Ovary (tissue), 7 donors: ENCODE measurements at regions not wholly inside any gene's neighbourhood (a gene's known extent, or its start where the extent isn't known, plus 50 kb on each side); places are given as distances from the start of the nearest gene placed in this dataset.

Source experiments
- DNase-seq, 5 donors: peaks; one replicate each; pipeline ENCODE4 v3.0.0-alpha.2; 2019 to 2020
- H3K27ac ChIP-seq, 2 donors: fragments of 200-600 bp; one replicate each; pipeline versions ENCODE4 v1.5.1 to v1.8.0; 2019 to 2022
- H3K27me3 ChIP-seq: fragments of 200-600 bp; one replicate; pipeline ENCODE4 v1.8.0; 2022
- H3K36me3 ChIP-seq: fragments of 200-600 bp; sonication (generic); one replicate; pipeline ENCODE4 v1.5.1; 2019
- H3K4me1 ChIP-seq: one replicate; pipeline ENCODE4 v1.8.1; 2013; ENCODE audit warnings: mild to moderate bottlenecking, moderate library complexity; ENCODE audit not compliant: insufficient read depth
- H3K4me3 ChIP-seq: fragments of 200-600 bp; sonication (generic); one replicate; pipeline ENCODE4 v1.5.1; 2017
- H3K9me3 ChIP-seq, 2 donors: fragments of 200-600 bp in 1 of 2; sonication (generic) in 1 of 2; one replicate each; pipeline versions ENCODE4 v1.5.1 to v1.8.1; 2013 to 2019; ENCODE audit warnings: mild to moderate bottlenecking in 1 of 2, moderate library complexity in 1 of 2
- EP300 ChIP-seq: sonication (generic); formaldehyde crosslinking; IDR thresholded peaks from one replicate; pipeline ENCODE4 v1.6.1; 2017; ENCODE audit warnings: antibody characterized with exemption
- POLR2A ChIP-seq: fragments of 450-650 bp; IDR thresholded peaks from one replicate; pipeline ENCODE4 v1.6.1; 2017; ENCODE audit warnings: antibody characterized with exemption, mild to moderate bottlenecking, moderate library complexity
- WGBS, 3 donors: extraction: QIAGEN DNeasy Blood & Tissue Kit in 1 of 3; methylation state at CpG; one replicate each; pipeline versions ENCODE4 v1.1.5 to v1.1.7; 2013 to 2017; 5-methylcytosine and 5-hydroxymethylcytosine counted together
- intact Hi-C, 4 donors: fragments of 100-400 bp; cut with DNase I; formaldehyde crosslinking; loops; one replicate each; pipeline versions ENCODE4 v1.11.0 to v1.15.1; 2022 to 2023
- TF ChIP-seq, protein P1 (sequence below), 3 donors: fragments of 450-650 bp in 2 of 3; fragments of 200-600 bp in 1 of 3; IDR thresholded peaks; one replicate each; pipeline versions ENCODE4 v1.5.1 to v1.8.0; 2016 to 2022; ENCODE audit warnings: antibody characterized with exemption in 3 of 3, mild to moderate bottlenecking in 1 of 3
- donor health status: DM: no; HTN: no; CAD: no; lungs with moderate emphysema.
- donor health status: DM: no; HTN: no; CAD: no.
- donor health status: Bipolar disorder and iron deficiency.
- donor health status: DM: no; HTN: no; CAD: no.
- donor health status: DM: yes; HTN: yes; CAD: no.

DNA sequence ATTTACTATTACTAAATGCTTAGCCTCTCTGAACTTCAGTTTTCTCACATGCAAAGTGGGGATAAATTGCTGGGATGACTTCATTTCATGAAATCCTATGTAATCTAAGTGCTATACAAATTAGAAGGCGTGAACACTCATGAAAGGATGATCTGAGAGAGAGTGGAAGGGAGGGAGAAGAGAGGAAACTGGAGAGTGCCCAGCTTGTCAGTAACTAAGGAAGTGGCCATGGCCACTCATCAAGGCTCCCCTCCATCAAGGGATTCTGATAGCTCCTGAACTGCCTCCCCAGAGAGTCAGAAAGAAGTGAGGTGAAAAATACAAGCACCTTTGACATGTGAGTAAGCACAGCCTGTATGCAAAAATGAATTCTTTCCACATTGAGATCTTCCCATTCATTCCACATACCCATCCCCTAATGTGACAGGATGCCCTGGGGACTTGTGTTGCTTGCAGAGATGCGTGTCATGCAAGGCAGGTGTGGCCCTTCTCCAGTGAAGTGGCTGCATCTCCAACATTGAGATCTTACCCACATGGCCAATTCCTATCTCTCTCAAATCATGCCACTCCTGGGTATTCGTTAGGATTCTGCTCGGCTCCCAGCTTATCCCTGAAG is 76.5 kb upstream of the ITPRID1 start:
- no peak overlapping the region for H3K27ac ChIP-seq
- H3K4me1 ChIP-seq = no peaks in the 10 kb centered on the region
- no peak overlapping the region for H3K4me3 ChIP-seq
- H3K9me3 ChIP-seq = no peaks in the 10 kb centered on the region
- no peak for DNase-seq
- intact Hi-C loops = no loop called here
- WGBS, 3 donors = 77 to 87% (median 77%) methylated on average over 4 of the region's 4 CpGs
- TF ChIP-seq EP300 (no peak), POLR2A (no peak)
- TF ChIP-seq, protein P1, sequence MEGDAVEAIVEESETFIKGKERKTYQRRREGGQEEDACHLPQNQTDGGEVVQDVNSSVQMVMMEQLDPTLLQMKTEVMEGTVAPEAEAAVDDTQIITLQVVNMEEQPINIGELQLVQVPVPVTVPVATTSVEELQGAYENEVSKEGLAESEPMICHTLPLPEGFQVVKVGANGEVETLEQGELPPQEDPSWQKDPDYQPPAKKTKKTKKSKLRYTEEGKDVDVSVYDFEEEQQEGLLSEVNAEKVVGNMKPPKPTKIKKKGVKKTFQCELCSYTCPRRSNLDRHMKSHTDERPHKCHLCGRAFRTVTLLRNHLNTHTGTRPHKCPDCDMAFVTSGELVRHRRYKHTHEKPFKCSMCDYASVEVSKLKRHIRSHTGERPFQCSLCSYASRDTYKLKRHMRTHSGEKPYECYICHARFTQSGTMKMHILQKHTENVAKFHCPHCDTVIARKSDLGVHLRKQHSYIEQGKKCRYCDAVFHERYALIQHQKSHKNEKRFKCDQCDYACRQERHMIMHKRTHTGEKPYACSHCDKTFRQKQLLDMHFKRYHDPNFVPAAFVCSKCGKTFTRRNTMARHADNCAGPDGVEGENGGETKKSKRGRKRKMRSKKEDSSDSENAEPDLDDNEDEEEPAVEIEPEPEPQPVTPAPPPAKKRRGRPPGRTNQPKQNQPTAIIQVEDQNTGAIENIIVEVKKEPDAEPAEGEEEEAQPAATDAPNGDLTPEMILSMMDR (IDR thresholded peaks at IDR 0.05) = no peak
- no peaks in the 10 kb centered on the region for H3K36me3 ChIP-seq
- no peaks in the 10 kb centered on the region for H3K27me3 ChIP-seq

DNA sequence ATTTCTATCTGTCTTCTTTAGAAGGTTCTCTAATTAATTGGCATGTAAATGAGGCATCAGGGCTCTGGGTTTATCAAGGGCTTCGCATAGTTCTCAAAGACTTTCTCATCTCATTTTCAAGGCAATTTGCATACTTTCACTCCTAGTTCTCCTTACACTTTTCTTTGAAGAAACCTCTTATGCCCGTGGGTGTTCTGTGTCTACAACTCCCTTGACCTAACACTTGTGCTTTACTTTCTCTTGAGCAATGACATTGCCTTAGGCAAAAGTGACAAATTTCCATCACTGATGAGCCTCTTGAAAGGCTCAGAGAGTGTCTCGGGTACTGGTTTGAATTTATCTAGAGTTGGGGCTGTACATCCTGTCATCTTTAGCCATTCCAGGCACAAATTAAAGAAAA is 74.7 kb upstream of the ITPRID1 start:
- no peak for DNase-seq
- H3K27ac ChIP-seq = no peak overlapping the region
- H3K4me1 ChIP-seq = no peaks in the 10 kb centered on the region
- intact Hi-C loops = no loop called here
- no peaks in the 10 kb centered on the region for H3K36me3 ChIP-seq
- 53 to 66% (median 62%) methylated on average over 3 of the region's 3 CpGs for WGBS, 3 donors
- TF ChIP-seq POLR2A (no peak), EP300 (no peak)
- TF ChIP-seq, protein P1 (IDR thresholded peaks at IDR 0.05) = no peak
- H3K4me3 ChIP-seq = no peak overlapping the region
- no peaks in the 10 kb centered on the region for H3K27me3 ChIP-seq
- H3K9me3 ChIP-seq = no peaks in the 10 kb centered on the region

DNA sequence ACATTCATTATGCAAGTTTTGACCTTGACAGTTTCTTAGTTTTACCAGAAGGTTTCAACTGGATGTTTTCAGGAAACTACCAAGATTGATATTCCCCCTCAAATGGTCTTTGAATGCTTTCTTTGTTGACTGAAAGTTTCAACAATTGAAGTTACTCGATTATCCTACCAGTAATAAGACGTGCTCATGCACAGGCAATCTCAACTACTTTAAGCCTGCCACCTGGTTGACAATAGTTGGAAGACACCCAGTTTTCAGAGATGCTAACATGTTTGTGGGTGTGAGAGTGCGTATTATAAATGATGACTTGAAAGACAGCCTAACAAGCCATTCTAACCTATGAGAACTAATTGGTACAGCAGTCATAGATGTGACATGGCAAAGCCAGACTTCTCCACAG is 73.4 kb upstream of the ITPRID1 start:
- Histone ChIP-seq H3K27ac (no peak overlapping the region), H3K4me3 (no peak overlapping the region), H3K4me1 (no peaks in the 10 kb centered on the region), H3K27me3 (no peaks in the 10 kb centered on the region), H3K36me3 (no peaks in the 10 kb centered on the region), H3K9me3 (no peaks in the 10 kb centered on the region)
- 62 to 68% (median 68%) methylated on average over 3 of the region's 3 CpGs for WGBS, 3 donors
- intact Hi-C loops = loop anchor here in 1 of 4 donors (10.0 kb wide), 1 partner anchor 746 kb away; no protein-coding TSS in a partner anchor
- no peak for DNase-seq
- TF ChIP-seq POLR2A (no peak), EP300 (no peak)
- TF ChIP-seq, protein P1 (IDR thresholded peaks at IDR 0.05) = no peak

DNA sequence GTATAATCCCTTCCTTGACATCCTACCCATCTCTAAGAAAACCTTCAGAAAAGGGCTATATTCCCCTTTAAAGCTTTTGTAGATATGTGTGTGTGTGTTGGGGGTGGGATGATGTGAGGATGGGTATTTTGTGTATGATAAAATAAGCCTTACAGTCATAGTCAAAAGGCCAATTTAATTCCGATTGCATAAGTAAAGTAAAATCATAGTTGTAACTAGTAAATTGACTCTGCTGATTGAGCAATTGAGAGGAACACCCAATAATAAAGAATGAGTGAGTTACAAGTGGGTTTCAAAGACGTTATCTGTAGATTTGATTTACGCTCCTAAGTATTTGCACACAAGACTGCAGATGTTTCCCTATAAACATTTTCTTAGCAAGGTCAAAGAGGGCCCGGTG is 71.3 kb upstream of the ITPRID1 start:
- intact Hi-C loops = loop anchor here in 1 of 4 donors (10.0 kb wide), 1 partner anchor 748 kb away; no protein-coding TSS in a partner anchor
- WGBS, 3 donors = 22 to 42% (median 22%) methylated on average over 4 of the region's 4 CpGs
- DNase-seq = no peak
- Histone ChIP-seq H3K36me3 (no peaks in the 10 kb centered on the region), H3K4me1 (no peaks in the 10 kb centered on the region), H3K4me3 (no peak overlapping the region), H3K27ac (no peak overlapping the region), H3K9me3 (no peaks in the 10 kb centered on the region), H3K27me3 (no peaks in the 10 kb centered on the region)
- TF ChIP-seq EP300 = no peak
- TF ChIP-seq, protein P1 (IDR thresholded peaks at IDR 0.05) = no peak
- no peak for TF ChIP-seq POLR2A
